GM19043 (cell line): ENCODE measurements at regions not wholly inside any gene's neighbourhood (a gene's known extent, or its start where the extent isn't known, plus 50 kb on each side); places are given as distances from the start of the nearest gene placed in this dataset.

ENCODE experiments used
- ATAC-seq: cut with Tn5 transposase; IDR thresholded peaks from one replicate; pipeline ENCODE4 v1.9.1; 2021; ENCODE audit warnings: low read depth; ENCODE audit not compliant: unreplicated experiment

DNA sequence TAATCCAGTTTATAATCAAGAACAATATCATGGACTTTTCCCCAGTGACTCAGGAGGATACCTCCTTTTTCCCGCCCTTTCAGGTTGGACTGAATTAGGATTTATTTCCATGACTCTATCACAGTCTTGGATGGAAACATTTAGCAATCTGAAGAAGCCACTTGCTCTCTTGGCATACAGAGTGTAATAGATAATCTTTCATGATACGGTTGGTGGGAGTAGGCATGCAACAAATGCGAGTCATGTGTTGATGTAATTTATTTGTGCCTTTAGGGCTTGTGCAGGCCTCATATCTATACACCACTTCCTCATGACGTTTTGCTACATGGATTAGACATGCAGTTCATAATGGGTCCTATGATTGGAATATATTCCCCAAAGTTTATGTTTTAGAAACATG lies 54.2 kb upstream of the MCTP2 start:
- ATAC-seq = no peak

DNA sequence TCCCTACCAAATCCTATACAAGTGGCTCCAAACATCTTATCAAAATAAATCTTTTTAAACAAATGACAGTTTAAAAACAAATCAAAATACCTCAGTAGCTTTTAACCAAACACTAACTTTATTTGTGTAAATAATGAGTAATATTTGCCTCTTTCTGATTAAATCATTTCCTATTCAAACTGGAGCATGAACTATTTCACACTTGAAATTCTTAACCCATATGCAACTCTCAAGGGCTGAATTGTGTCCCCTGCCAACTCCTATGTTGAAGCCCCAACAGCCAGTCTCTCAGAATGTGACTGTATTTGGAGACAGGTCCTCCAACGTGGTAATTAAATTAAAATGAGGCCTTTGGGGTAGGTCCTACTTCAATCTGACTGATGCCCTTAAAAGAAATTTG lies 55.9 kb upstream of the MCTP2 start:
- ATAC-seq = no peak

DNA sequence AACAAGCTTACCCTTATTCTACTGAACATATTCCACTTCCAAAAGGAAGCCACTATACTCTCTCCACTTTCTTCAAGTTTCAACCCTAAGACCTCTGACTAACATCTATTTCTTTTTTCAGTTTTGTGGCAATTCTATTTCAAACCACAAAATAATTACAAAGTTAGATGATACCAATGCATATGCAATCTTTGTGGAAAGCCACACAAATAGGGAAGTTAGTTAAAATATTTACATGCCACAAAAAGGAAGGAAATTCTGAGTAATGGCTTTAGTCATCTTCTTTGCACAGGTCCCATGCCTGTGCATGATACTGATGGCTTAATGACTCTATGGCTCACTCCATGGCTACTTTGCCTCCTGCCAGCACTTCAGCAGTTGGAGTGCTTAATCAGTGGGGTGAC lies 57.0 kb upstream of the MCTP2 start:
- ATAC-seq = peak; percentile 95

DNA sequence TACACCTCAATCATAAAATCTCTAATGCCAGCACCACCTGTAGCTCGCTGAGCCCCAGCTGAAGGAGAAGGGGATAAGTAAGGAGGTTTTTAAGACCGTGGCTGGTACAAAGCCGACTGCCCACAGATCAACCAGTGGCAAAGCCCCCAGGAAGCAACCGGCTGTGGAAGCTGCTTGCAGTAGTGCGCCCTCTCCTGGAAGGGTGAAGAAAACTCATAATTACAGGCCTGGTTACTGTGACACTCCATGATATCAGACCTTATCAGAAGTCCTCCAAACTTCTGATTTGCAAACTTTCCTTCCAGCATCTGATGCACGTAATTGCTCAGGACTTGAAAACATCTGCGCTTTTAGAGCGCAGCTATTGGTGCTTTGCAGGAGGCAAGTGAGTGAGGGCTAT lies 63.1 kb upstream of the MCTP2 start:
- no peak for ATAC-seq

DNA sequence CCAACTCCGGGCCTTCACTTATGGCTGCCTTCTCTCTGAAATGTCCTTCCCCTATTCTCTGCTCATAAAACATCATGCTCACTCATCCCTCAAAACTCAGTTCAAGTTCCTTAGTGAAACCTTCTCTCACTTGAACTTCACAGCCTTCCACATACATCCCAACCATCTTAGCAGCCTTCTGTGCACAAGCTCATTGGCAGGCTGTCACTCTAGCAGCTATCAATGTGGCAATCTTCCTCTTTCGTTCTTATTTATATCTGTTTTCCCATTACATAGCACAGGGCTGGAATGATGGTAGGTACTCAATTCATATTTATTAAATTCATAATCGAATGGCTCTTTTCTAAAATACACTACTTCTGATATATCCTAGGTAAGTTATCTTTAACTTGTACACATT lies 66.4 kb upstream of the MCTP2 start:
- ATAC-seq = no peak

DNA sequence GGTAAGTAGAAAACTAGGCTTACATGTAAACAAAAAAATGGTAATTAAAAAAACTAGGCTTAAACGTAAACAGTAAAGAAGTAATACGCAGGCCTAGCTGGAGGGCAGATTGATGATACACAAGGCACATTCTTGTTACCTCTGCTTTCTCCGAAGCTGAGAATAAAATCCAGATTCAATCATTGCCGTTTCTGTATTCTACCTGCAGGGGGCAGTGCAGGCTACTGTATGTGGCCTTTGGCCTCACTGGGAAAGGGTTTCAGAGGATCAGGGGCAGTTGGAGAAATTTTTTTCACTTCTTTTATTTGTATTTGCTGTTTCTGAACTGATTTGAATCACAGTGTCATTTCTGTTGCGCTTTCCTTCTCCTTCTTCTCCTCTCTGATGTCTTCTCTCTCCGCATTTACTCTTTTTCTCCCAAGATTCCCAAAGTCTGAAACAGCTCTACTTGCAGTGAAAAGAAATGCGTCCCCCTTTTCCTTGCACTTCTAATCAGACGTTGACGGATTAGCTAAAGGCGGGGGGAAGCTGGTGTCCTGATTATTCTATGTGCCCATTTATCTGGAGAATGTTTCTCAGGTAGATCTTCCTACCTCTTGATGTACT lies 67.1 kb upstream of the MCTP2 start:
- no peak for ATAC-seq

DNA sequence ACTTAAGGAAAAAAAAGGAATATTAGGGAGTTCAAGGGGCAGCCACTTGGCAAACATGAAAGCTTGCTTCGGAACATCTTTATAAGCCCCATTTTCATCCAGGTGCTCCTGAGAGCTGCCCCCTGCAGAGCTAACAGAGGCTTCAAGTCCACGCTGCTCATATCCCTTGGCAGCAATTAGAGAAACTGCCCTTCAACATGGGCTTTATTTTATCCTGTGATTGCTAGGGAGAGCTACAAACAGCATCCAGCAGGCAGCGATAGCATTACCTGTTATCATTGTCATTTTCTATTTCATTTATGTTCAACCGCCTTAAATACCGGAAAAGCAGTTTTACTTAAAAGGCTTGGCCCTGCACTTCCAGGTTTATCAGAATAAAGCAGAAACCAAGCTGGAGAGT lies 68.4 kb upstream of the MCTP2 start:
- ATAC-seq = no peak

DNA sequence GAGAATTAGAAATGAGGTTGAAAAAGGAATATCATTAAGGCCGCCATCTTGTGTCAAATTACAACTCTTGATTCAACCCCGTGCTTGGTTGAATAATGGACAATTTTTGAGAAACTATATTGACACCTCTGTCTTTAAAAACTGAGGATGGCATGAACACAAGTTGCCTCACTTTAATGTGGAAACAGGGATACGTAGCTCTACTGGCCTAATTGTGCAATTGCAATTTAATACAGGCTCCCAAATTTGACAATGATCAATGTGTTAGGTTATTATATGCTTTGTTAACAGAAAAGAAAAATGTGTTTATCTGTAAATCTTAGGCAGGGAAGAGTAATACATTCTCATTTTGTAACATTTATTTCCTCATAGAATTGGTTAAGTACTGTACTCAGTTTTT lies 77.1 kb upstream of the MCTP2 start:
- ATAC-seq = no peak

DNA sequence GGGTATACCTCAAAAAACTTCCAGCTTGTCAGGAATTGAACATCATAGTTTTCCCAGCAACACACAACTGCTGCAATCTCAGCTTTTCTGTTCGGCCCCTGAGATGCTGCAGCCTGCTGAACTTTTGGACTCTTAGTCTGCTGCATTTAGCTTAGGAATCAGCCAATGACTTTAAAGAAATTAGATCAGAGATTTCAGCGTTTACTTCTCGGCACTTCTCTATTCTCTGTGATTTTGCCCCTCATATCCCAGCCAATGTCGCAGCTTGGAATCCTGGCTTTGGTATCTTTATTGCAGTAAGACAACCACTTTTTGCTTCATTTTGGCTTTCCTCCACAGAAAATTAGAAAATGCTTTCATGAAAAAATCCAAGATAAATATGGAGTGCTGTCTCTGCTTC lies 86.3 kb upstream of the MCTP2 start:
- no peak for ATAC-seq

DNA sequence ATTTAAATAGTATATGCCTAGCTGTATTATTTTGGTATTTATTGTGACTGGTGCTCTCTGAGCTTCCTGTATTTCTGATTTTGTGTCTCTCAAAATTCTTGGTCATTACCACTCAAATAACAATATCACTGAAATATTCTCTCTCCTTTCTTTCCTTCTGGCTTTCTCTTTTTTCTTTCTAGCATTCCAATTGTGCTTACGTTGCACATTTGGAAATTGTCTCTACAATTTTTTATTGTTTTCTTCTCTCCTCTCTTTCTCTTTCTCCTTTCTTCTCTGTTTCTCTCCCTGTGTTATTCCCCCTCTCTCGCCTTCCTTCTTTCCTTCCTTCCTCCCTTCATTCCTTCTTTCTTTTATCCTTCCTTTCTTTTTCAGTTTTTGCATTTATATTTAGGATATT lies 89.6 kb upstream of the MCTP2 start:
- no peak for ATAC-seq

DNA sequence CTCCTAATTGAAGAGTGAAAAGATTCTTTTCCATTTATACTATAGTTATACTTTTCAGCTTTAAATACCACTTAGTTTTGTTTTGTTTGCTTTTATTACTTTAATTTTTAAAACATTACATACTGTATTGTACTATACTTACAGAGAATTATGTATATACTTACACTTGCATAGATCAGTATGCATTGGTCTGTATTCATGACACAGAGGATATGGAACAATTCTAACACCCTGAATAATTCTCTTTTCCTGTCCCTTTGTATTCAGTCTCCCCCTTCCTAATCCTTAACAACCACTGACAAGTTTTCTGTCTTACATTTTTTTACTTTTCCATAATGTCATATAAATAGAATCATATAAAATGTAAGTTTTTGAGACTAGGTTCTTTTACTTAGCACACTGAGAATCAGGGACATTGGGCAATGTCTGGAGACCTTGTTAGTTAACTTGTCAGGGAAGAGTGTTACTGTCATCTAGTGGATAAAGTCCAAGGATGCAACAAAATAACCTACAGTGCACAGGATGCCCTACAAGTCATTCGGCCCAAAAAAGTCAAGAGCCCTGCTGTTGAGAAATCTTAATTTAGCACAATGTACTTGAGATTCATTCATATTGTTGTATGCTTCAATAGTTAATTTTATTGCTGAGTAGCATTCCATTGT lies 95.7 kb upstream of the MCTP2 start:
- no peak for ATAC-seq

DNA sequence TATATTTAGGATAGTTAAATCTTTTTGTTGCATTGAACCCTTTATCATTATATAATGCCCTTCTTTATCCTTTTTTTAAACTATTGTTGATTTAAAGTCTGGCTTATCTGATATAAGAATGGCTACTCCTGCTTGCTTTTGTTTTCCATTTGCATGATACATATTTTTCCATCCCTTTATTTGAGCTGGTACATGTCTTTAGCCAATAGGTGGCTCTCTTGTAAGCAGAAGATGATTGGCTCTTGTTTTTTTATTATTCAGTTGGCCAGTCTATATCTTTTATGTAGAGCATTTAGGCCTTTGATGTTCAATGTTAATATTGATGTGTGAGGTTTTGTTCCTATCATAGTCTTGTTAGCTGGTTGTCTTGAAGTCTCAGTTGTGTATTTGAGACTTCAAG lies 99.5 kb upstream of the MCTP2 start:
- ATAC-seq = no peak

DNA sequence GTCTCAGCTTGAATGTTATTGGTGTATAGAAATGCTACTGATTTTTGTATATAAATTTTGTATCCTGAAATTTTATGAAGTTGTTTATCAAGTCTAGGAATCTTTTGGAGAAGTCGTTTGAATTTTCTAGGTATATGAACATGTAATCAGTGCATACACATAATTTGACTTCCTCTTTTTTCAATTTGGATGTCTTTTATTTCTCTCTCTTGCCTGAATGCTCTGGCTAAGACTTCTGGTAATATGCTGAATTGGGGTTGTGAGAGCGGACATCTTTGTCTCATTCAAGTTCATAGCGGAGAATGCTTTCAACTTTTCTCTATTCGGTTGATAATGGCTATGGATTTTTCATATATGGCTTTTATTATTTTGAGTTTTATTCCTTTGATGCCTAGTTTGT lies 100.9 kb upstream of the MCTP2 start:
- no peak for ATAC-seq

DNA sequence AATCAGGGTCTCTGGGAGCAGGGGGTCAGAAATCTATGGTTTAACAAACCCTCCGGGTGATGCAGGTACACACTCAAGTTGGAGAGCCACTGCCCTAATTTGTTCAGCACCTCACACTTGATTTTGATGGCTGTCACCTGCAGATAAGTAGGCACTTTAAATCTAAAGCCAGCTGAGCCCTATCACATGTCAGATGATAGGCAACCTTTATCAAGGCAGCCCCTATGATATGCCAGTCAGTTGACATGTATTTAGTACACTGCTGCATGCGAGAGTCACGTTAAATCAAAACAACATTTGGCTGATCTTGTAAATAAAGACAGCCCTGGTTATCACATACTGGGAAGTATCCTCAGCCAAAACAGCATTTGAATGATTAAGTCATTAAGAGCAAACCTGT lies 104.4 kb upstream of the MCTP2 start:
- no peak for ATAC-seq

DNA sequence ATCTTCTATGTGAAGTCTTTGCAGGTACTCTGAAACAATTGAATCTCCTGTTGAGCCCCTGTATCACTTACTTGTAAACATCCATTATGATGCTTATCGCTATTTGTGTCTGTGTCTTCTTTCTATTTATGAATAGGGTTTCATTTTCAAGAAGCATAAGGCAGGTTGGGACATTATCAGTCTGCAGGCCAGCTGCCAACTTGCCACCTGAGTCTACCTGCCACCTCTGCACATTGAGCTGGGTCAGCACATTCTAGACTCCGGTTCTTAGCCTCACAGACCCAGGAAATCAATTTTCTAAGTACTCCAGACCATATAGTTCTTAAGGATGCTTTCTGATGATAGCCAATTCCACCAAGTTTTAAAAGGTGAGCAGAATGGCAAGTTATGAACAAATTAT lies 105.7 kb upstream of the MCTP2 start:
- no peak for ATAC-seq

DNA sequence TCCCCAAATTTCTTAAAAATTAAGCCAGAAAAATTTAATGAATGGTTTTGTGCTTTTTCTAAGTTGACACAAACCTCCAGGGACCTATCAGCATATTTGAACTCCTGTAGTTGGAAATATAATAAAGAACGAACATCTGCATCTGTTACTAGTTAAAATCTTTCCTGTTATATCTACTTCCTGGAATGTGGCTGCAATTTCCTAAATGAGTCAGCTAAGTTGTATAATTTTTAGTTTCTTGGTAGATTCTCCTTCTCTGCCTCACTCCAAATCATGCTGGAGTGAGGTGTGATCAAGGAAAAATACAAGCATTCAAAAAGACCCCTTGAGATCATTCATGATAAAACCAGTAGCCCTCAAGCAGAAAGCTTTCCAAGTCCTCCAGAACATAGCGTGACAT lies 106.2 kb upstream of the MCTP2 start:
- no peak for ATAC-seq

DNA sequence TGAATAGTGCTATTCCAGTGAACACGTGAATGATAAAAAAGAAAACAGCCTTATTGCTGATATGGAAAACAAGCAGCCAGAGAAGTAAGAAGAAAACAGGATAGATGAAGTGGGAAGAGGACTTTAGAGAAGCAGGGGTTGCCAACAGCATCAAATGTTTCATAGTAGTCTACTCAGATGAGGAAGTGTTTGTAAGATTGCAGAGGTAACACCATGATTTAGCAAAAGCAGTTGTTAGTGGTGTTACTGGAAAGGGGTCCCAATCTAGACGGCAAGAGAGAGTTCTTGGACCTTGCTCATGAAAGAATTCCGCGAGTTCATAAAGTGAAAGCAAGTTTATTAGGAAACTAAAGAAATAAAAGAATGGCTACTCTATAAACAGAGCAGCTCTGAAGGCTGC lies 108.8 kb upstream of the MCTP2 start:
- no peak for ATAC-seq

DNA sequence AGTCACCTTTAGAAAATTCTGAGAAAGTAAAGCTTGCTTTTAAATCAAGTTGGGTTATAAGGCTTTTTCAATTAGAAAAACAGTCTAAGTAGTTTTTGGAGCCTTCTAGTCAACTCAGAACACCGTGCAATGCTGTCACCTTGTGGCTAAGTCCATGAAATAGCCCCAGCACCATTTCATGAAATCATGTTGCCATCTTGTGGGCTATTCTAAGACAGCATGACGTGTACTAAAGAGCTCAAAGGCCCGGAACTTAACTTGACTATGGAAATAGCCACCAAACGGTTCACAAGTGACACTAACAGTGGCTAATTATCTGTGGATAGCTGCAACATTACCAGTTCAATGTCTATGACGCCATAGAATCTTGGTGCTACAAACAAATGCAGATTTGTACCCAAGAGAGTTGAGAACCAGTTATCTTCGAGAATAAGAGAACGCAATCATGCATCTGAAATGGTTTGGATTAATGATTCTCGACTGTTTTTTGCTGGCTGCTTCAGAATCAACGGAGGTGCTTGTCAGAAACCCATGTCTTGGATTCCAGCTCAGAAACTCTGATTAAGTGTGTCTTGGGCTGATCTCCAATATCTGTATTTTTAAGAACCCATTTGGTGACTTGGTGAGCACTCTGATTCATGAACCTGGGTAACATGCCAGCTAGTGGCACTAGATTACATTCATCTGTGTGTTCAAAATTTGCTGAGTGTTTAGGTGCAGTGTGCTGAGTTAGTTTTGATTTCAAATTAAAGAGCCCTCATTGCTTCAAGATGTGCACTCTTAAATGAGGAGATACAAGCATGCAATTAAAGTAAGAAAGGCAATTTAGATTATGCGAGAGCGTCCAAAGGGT lies 111.2 kb upstream of the MCTP2 start:
- ATAC-seq = peak; percentile 100

DNA sequence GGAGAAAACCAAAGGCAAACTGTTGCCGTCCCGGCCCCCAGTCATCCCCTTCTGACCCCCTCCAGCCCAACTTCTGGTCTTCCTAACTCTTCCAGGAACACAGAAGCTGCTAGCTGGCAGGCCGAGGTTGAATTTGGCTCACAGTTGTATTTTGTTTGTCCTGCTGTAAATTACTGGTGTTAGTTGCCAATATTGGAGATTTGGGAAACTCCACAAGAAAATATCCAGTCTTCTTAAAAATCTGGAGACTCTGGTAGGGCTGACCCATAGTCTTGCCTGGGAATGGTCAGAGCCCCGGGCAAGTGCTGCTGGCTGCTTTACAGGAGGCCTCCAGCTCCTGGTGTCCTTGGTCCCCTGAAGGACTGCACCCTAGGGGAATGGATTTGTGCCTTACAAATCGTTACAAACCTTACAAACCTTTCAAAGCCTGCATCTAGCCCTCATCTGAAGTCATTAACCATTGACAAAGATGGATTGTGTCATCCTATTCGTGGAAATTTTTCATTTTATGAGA lies 112.0 kb upstream of the MCTP2 start:
- ATAC-seq = no peak

DNA sequence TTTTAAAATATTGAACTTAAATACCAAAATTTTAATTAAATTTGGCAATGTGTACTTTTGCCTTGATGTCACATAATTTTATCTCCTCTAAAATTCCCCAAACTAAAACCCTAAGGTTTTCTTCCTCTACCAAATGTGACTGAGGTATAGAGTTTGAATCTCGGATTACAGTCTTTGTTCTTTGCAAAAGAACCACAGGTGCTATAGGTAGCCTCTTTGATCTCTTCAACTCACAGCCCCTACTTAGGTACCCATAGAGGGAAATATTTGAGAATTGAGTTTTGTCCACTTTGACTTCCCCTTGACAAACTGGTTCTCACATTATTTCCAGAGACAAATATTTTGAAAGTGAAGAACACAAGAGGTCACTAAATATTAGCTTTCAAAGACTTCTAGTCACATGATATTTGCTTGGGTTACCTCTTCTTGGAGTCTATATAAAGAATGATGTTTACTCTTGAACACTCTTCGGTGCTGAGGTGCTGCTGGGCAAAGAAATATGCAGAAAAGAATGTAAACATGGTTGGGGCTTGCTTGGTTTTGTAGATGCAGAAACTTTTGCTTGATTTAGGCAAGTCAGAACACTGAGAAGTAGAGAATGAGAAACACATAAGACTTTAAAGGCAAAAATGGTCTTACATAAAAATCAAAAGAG lies 120.8 kb upstream of the MCTP2 start:
- ATAC-seq = no peak

DNA sequence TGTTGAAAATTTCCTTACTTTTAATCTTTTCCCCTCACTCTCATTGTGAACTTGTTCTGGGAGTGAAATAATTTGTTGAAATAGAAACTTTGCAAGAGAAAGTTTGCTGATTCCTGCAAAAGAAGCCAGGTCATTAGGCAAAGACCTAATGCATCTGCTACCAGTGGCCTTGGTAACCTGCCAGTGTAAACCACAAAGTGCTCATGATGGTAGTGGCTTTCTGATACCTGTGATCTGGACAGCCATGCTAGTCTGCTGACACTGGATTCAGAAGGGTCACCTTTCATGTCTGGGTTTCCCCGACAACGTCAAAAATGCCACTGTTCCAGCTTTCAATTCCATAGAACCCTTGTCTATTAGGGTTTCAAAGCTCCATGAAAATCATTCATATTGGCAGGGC lies 123.7 kb upstream of the MCTP2 start:
- no peak for ATAC-seq
